WTC11 (cell line): ENCODE measurements at regions not wholly inside any gene's neighbourhood (a gene's known extent, or its start where the extent isn't known, plus 50 kb on each side); places are given as distances from the start of the nearest gene placed in this dataset.

Source experiments
- CTCF ChIP-seq: fragments of 200-600 bp; IDR thresholded peaks from 2 replicates; pipeline ENCODE4 v1.8.0; 2022; ENCODE audit warnings: antibody characterized with exemption
- PRRX2 ChIP-seq: fragments of 250-450 bp; sonication (Bioruptor Pico); IDR thresholded peaks from 2 replicates; pipeline ENCODE4 v1.8.0; 2021; ENCODE audit warnings: mild to moderate bottlenecking
- TEAD4 ChIP-seq: sonication (generic); formaldehyde crosslinking; IDR thresholded peaks from 2 replicates; pipeline ENCODE4 v1.8.0; 2022; ENCODE audit warnings: mild to moderate bottlenecking, missing genetic modification reagents

- TF ChIP-seq CTCF = no peak; the same call in none of the 2 replicates
- no peak for TF ChIP-seq PRRX2 (CRISPR knock-in tag)
- no peak for TF ChIP-seq TEAD4 (CRISPR knock-in tag)
These were observed 176.0 kb downstream of the MRPL14 start for GRCh38 chr6:43951063-43951755.
